NCI-H2196 (cell line): ENCODE measurements at regions not wholly inside any gene's neighbourhood (a gene's known extent, or its start where the extent isn't known, plus 50 kb on each side); places are given as distances from the start of the nearest gene placed in this dataset.

Experiments
- DNase-seq: peaks from one replicate; lab custom pipeline; 2025; ENCODE audit not compliant: unreplicated experiment; lab: John Stamatoyannopoulos, UW

DNA sequence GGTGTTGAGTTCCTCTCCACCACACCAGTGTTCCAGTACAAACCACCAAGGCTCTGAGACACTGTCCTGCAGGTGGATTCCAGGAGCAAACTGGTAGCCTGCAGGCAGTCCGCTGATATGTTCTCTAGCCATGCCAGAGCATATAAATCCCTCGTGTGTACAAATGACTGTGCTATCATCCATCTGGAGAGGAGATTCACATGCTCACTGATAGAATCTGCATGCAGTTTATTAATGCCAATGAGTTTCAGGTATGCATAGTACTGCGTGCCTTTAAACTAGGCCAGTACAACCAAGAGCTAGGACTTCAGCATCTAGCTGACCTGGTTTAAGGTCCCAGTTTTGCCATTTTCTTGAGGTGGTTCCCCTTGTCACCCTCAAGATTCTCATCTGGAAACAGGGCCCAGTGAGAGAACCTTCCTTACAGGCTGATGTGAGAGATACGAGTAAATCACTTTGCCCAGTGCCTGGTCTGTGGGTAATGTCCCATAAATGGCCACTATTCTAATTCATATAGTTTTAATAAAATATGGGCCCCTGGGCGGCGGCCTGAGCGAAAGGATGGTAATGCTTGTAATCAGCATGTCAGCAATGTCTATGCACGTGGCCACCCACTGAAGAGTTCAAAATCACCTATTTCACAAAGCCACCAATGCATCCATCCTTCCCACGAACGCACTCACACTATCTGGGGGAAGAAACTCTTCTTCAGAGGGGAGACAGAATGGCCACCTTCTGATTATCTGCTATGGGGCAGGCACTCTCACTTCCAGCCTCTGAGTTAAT is 268.0 kb upstream of the ZMIZ1 start:
- DNase-seq: no peak

DNA sequence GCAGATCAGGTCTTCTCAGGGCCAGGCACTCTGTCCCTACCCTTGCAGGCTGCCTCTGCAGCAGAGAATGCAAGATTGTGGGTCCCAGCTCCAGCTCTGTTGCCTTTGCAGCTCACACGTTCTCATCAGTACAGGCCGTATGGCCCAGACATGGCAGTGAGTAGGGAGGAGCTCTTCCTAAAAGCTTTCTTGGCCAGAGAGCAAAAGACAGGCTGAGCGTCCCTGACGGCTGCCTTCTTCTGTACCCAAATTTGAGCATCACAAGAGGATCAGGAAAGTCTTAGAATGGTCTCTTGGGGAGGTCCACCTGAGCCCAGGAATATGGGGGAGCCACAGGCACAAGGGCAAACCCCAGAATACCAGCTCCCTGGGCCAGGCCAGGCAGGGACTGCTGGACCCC is 266.3 kb upstream of the ZMIZ1 start:
- no peak for DNase-seq

- DNase-seq: no peak
Measured at GRCh38 chr10:78802866-78803265, 265.9 kb upstream of the ZMIZ1 start.

DNA sequence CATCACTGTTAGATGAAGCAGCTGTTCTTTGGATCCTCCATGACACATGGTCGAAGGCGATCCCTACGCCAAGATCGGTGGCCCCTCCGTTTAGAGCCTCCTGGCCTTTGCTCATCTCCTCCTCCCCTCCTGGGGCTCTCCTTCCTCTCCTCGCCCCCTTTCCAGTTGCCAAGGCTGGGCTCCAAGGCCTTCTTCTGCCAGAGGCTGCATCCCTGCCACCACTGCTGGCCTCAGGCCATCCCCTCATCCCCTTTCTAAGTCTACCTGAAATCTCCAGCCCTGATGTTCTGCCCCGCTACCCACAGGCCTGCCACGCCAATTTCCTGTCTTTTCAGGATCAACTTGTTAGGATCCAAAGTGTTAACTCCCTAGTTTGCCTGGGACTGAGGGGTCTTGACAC is 265.1 kb upstream of the ZMIZ1 start:
- no peak for DNase-seq

DNA sequence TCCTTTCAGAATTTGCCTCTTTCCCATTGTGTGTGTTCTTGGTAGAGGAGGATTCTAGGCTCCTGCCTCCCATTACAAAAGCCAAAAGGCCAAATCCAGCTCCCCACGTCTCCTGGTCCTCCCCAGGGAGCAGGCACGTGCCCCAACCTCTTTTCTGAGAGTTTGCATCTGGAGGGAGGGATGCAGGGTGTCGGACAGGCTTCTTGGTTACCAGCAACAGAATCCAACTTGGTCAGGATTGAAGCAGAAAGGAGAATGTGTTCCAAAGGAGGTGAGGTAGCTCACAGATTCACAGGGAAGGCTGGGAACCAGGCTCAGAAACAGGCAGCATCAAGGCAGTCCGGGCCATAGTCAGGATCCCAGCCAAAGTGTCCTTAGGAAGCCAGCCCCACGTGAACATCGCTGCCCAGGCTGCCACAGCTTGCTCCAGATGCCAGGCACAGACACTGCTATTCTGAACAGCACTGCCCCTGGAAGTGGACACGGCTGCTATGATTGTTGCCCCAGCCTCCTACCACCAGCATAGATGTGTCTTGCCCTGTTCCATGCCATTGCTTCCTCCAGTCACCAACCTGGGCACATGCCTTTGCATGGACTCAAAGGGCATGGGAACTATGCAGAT is 264.2 kb upstream of the ZMIZ1 start:
- no peak for DNase-seq

GRCh38 chr10:78805176-78805575 is 263.6 kb upstream of the ZMIZ1 start:
- DNase-seq: peak; percentile 30

- no peak for DNase-seq
Measured at GRCh38 chr10:78806681-78807221, 262.0 kb upstream of the ZMIZ1 start.

GRCh38 chr10:78807504-78808203 is 261.1 kb upstream of the ZMIZ1 start:
- no peak for DNase-seq

- no peak for DNase-seq
Measured at GRCh38 chr10:78808286-78808685, 260.5 kb upstream of the ZMIZ1 start.

DNA sequence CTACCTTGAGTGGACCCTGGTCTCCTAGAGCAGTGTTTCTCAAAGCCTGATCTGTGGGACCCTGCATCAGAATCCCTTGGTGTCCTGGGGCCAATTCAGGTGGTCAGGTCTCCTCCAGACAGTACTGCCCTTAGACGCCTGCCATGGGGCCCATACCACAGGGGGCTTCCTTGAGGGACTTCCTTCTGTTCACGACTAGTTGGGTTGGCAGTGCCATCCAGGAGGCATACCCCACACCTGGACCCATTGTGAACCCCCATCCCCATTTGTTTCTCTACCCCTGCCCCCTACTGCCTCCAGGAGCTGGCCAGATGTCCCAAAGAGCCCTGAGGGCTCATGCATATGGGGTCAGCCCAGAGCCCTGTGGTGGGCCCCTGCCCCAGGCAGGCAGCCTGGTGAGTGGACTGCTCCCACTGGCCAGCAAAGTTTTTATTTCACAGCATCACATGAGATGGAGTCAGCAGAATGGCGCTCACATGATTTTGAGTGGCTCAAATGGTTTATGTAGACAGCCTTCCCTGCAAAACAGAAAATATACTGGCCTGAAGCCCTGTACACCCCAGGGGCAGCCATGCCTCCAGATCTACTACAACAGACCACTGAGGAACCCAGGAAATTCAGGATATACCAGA is 259.9 kb upstream of the ZMIZ1 start:
- DNase-seq: no peak

- no peak for DNase-seq
Measured at GRCh38 chr10:78811174-78811573, 257.6 kb upstream of the ZMIZ1 start.

DNA sequence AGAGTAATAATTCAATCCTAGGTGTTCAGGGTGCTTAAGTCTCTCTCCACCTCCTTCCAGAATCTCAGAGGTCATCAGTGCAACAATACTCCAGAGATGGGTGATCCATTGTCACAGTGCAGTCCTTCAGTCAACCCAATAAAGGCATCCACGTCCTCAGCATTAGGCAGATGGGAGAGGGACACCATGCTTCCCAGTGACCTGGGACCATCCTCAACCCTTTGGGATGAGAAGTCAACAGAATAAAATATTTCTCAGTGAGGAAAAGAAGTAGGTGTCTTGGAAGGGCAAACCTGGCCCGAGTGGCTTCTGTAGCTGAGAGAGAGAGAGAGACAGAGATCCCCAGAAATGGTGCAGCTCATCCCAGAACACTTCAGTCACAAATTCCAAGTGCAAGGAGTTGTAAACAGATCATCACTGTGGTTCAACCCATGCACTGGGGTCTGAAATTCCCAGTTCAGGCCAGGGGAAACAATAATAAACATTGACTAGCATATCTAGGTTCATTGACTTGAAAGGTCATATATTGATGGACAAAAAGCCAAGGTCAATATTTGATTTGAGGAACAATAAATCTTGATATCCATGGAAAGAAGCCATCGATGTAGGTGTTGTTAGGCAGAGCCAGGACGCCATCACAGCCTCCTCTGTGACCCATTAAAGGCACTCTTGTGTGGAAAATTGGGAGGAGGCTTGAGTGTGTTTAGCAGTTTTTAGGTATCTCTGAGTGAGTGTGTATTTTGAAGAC is 256.0 kb upstream of the ZMIZ1 start:
- DNase-seq: no peak

- no peak for DNase-seq
Measured at GRCh38 chr10:78813526-78813925, 255.2 kb upstream of the ZMIZ1 start.

DNA sequence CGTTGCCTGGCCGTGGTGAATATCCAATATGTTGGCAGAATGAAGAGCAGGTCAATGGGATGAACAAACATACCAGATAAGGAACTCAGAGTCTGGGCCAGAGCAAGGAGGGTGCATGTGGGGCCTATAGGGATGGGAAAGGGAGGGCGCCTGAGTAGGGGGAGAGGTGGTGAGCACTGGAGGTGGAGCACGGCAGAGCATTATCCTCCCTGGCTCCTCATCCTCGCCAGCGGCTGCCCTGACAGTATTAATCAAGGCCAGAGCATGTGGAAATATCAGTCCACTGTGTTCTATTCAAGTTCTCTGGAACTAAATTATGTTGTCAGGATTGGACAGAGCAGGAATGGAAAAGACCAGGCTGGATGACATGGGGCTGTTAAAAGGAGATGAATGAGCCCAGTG is 254.8 kb upstream of the ZMIZ1 start:
- no peak for DNase-seq

DNA sequence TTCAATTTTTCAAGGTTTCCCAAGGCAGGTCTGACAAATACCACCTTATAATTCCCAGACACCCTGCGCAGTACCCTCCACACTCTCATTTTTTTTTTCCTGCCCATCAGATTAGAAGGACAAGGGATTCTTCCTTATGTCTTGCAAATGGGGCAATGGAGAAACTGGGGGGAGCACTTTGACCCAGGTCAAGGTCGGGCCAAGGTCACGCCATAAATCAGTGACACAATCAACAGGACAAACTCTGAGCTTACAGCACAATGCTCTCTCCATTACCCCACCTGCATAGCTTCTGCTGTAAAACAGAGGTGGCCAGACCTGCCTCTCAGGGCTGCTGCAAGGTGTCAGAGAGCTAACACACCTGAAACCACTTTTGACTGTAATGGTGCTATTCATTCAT is 254.4 kb upstream of the ZMIZ1 start:
- no peak for DNase-seq

DNA sequence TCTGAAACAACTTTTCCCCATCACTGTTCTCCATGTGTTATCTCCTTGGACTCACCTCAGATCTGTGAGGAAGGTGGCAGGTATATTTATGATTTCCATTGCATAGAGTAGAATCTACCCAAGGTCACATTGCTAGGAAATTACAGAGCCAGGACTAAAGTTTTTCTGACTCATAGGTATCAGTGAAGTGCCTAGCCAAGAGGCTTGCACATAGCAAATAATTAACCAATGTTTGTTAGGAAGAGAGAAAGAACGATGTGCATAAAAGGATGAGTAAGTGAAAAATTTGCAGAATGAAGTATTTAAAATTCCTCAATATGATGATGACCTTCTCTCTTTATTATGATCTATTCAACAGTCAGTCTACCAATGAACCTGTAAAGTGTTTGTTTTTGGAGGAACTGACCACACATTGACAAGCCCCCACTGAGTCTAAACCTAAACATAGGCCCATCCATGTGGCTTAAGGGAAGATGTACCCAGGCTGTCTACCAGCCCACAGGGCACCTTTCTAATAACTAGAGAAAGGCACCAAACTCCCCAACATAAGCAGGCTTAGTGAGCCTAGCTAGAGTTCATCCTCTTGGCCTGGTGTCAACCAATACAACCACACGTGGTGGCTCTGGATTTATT is 252.9 kb upstream of the ZMIZ1 start:
- DNase-seq: no peak

- DNase-seq: no peak
Measured at GRCh38 chr10:78817361-78817760, 251.4 kb upstream of the ZMIZ1 start.

DNA sequence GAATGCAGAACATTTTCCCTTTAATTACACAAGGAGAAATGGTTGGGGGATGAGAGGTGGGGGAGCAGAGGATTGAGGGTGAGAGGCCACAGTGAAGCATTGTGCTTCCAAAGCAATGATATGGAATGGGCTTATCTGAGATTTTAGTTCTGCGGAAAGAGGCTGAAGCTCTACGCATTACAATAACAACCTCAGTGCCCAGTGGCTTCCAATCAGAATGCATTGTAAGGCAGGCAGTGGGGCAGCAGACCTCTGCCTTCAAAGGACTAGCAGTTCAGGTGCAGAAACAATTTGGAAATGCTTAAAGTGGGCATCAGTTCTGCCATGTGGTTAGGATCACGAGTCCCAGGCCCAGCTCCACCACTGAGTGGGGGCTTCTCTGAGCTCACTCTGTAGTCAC is 251.0 kb upstream of the ZMIZ1 start:
- DNase-seq: no peak

- DNase-seq: peak; percentile 8
Measured at GRCh38 chr10:78819361-78820006, 249.3 kb upstream of the ZMIZ1 start.

DNA sequence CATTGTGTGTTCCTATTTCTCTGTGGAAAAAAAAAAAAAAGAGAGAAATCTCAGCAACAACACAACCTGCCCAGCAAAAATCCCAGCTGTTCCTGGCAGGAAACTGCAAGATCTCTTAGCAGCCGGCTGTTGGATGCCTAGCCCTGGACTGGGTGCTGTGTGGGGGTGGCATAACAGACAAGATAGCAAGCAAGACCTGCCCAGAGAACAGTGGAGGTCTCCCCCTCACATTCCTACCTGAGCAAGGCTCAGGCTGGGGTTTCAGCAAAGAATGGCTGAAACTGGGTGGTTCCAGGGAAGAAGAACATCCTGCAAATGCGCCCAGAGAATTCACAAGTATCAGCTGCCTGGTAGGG is 248.8 kb upstream of the ZMIZ1 start:
- no peak for DNase-seq
